CD4-positive, alpha-beta T cell treated with Interferon alpha-2 for 1 hour (primary cell): ENCODE measurements at regions not wholly inside any gene's neighbourhood (a gene's known extent, or its start where the extent isn't known, plus 50 kb on each side); places are given as distances from the start of the nearest gene placed in this dataset.
"Not testable (repeated sequence)": the region's sequence is repeated elsewhere in the genome, so short reads cannot be mapped to it uniquely, and the experiment has no call there.

ENCODE experiments used
- DNase-seq, 2 donors: peaks; one replicate each; pipeline ENCODE4 v3.0.0-alpha.2; 2020 to 2022

- DNase-seq, result no peak
These were observed 174.3 kb downstream of the CPS1 start for GRCh38 chr2:210730672-210731071.

GRCh38 chr2:210746826-210747225, 190.4 kb downstream of the CPS1 start:
- not testable (repeated sequence) for DNase-seq

GRCh38 chr2:210752532-210752931, 196.1 kb downstream of the CPS1 start:
- no peak for DNase-seq

- no peak for DNase-seq
These were observed 197.0 kb downstream of the CPS1 start for GRCh38 chr2:210753386-210753785.

- no peak for DNase-seq
These were observed 200.5 kb downstream of the CPS1 start for GRCh38 chr2:210756855-210757254.

GRCh38 chr2:210762604-210763588, 206.5 kb downstream of the CPS1 start:
- DNase-seq, result no peak

- no peak for DNase-seq
These were observed 212.0 kb downstream of the CPS1 start for GRCh38 chr2:210768329-210768910.

- no peak for DNase-seq
These were observed 220.4 kb downstream of the CPS1 start for GRCh38 chr2:210776756-210777155.

- DNase-seq, result no peak
These were observed 225.8 kb downstream of the CPS1 start for GRCh38 chr2:210782222-210782621.

GRCh38 chr2:210787831-210788230, 231.4 kb downstream of the CPS1 start:
- DNase-seq, result not testable (repeated sequence)

- DNase-seq, result no peak
These were observed 235.6 kb downstream of the CPS1 start for GRCh38 chr2:210792000-210792399.

GRCh38 chr2:210795506-210795905, 239.1 kb downstream of the CPS1 start:
- DNase-seq, result no peak

- DNase-seq, result no peak
These were observed 241.8 kb downstream of the CPS1 start for GRCh38 chr2:210798180-210798579.

- DNase-seq, result no peak
These were observed 258.0 kb downstream of the CPS1 start for GRCh38 chr2:210814251-210815025.

GRCh38 chr2:210816769-210817168, 260.4 kb downstream of the CPS1 start:
- DNase-seq, result no peak

- no peak for DNase-seq
These were observed 262.1 kb downstream of the CPS1 start for GRCh38 chr2:210818473-210818872.

- no peak for DNase-seq
These were observed 277.0 kb downstream of the CPS1 start for GRCh38 chr2:210833403-210833802.

GRCh38 chr2:210839034-210839433, 282.6 kb downstream of the CPS1 start:
- DNase-seq, result no peak

- DNase-seq, result no peak
These were observed 283.1 kb downstream of the CPS1 start for GRCh38 chr2:210839450-210839849.

- DNase-seq, result no peak
These were observed 286.5 kb downstream of the CPS1 start for GRCh38 chr2:210842896-210843295.

- DNase-seq, result no peak
These were observed 287.6 kb downstream of the CPS1 start for GRCh38 chr2:210844016-210844415.

- no peak for DNase-seq
These were observed 302.9 kb downstream of the CPS1 start for GRCh38 chr2:210859314-210859713.

- DNase-seq, result no peak
These were observed 303.9 kb downstream of the CPS1 start for GRCh38 chr2:210860276-210860675.
